Fibroblast of villous mesenchyme (primary cell): ENCODE measurements at regions not wholly inside any gene's neighbourhood (a gene's known extent, or its start where the extent isn't known, plus 50 kb on each side); places are given as distances from the start of the nearest gene placed in this dataset.
"Not testable (repeated sequence)": the region's sequence is repeated elsewhere in the genome, so short reads cannot be mapped to it uniquely, and the experiment has no call there.

ENCODE experiments used
- DNase-seq: peaks from one replicate; pipeline ENCODE4 v3.0.0-alpha.2; 2010; ENCODE audit warnings: low read depth
- H3K4me3 ChIP-seq: 2 replicates; pipeline ENCODE4 v1.5.1; 2011; ENCODE audit warnings: low read depth, mild to moderate bottlenecking, low read length
- TF ChIP-seq, protein P1 (sequence below): IDR thresholded peaks from 2 replicates; pipeline ENCODE4 v1.5.1; 2012; ENCODE audit warnings: low read depth, mild to moderate bottlenecking, low read length; ENCODE audit not compliant: insufficient read depth

DNA sequence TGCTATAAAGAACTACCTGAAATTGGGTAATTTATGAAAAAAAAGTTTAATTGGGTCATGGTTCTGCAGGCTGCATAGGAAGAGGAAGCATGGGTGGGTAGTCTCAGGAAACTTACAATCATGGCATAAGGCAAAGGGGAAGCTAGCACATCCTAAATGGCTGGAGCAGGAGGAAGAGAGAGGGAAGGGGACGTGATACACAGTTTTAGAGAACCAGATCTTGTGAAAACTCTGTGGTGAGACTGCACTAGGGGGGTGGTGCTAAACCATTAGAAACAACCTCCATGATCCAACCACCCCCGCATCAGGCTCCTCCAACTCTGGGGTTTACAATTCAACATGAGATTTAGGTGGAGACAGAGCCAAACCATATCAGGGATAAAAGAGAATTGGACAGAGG, 624.2 kb downstream of the PRR16 start:
- no peak for DNase-seq
- no peak overlapping the region for H3K4me3 ChIP-seq
- TF ChIP-seq, protein P1, sequence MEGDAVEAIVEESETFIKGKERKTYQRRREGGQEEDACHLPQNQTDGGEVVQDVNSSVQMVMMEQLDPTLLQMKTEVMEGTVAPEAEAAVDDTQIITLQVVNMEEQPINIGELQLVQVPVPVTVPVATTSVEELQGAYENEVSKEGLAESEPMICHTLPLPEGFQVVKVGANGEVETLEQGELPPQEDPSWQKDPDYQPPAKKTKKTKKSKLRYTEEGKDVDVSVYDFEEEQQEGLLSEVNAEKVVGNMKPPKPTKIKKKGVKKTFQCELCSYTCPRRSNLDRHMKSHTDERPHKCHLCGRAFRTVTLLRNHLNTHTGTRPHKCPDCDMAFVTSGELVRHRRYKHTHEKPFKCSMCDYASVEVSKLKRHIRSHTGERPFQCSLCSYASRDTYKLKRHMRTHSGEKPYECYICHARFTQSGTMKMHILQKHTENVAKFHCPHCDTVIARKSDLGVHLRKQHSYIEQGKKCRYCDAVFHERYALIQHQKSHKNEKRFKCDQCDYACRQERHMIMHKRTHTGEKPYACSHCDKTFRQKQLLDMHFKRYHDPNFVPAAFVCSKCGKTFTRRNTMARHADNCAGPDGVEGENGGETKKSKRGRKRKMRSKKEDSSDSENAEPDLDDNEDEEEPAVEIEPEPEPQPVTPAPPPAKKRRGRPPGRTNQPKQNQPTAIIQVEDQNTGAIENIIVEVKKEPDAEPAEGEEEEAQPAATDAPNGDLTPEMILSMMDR, result no peak

DNA sequence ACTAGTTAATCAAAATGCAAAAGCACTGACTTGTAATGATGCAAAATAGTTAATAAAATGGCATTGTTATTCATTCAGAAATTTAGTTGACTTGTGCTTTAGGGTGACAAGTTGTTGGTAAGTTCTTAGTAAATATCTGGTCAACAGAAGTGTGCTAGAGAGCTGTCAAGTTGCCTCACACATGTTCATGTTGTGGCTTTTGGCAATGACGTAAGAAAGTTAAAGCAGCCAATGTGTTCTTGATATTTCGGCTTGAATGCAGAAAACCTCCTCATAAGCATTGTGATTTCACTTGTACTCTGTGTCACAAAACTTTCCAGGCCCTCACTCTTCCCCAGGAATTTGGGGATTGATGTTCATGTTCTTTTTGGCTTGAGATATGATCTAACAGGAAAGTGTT, 626.7 kb downstream of the PRR16 start:
- DNase-seq, result no peak
- no peak overlapping the region for H3K4me3 ChIP-seq
- TF ChIP-seq, protein P1, result no peak

DNA sequence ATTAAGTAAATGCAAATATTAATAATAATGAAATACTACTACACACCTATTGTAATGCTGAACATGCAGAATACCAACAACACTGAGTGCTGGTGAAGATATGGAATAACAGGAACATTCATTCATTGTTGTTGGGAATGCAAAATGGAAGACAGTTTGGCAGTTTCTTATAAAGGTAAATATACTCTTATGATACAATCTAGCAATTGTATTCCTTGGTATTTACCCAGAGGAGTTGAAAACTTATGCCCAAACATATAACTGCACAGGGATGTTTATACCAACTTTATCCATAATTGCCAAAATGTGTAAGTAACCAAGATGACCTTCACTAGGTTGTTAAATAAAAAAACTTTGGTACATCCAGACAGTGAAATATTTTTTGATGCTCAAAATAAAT, 636.8 kb downstream of the PRR16 start:
- no peak overlapping the region for H3K4me3 ChIP-seq
- TF ChIP-seq, protein P1, result no peak
- no peak for DNase-seq

DNA sequence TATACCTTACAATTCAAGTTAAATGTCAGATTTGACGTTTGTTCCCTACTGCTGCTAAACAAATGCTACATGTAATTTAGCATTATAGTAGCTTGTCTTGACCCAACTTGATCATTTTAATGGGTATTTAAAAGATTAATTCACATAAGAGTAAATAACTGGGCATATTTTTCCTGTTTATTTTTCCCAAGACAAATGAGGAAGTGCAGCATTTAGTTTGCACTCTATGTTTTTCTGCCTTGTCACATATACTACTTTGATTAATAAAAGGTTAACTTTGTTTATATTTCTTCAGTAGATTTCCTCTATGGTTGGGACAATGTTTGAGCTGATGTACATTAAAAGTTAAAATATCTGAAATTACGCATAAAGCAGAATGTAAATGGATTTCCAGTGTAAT, 641.8 kb downstream of the PRR16 start:
- H3K4me3 ChIP-seq, result no peak overlapping the region
- DNase-seq, result no peak
- TF ChIP-seq, protein P1, result no peak

DNA sequence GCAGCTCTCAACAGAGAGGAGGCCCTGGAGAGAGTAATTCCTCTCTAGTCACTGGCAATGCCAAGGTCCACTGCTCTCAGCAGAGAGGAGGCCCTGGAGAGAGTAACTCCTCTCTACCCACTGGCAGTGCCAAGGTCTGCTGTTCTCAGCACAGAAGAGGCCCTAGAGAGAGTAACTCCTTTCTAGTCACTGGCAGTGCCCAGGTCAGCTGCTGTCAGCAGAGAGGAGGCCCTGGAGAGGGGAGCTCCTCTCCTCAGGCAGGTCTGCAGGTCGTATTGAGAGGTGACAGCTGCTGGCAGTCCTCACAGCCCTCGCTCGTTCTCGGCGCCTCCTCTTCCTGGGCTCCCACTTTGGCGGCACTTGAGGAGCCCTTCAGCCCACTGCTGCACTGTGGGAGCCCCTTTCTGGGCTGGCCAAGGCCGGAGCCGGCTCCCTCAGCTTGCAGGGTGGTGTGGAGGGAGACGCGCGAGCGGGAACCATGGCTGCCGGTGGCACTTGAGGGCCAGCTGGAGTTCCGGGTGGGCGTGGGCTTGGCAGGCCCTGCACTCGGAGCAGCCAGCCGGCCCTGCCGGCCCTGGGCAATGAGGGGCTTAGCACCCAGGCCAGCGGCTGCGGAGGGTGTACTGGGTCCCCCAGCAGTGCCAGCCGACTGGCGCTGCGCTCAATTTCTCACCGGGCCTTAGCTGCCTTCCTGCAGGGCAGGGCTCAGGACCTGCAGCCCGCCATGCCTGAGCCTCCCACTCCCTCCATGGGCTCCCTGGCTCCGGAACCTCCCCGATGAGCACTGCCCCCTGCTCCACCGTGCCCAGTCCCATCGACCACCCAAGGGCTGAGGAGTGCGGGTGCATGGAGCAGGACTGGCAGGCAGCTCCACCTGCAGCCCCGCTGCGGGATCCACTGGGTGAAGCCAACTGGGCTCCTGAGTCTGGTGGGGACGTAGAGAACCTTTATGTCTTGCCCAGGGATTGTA, 642.9 kb downstream of the PRR16 start:
- H3K4me3 ChIP-seq, DNase-seq: not testable (repeated sequence)

DNA sequence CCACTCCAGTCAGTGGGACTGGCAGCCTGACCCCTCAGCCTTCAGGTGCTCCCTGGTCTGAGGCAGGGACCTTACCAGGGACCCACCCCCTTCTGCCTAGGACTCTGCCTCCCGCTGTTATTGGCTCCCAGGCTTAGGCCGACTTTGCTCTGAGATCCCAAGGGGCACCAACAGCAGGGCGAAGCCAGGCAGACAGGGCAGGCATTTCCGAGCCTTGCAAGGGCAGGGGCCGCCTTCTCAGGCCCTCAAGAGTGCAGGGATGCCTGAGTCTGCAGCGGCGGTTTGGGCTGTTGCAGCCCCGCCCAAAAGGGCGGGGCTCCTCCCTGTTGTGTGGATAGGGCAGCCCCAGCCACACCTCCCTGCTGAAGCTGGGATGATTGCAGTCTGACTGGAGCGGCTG, 644.6 kb downstream of the PRR16 start:
- TF ChIP-seq, protein P1, result no peak
- no peak overlapping the region for H3K4me3 ChIP-seq
- no peak for DNase-seq

DNA sequence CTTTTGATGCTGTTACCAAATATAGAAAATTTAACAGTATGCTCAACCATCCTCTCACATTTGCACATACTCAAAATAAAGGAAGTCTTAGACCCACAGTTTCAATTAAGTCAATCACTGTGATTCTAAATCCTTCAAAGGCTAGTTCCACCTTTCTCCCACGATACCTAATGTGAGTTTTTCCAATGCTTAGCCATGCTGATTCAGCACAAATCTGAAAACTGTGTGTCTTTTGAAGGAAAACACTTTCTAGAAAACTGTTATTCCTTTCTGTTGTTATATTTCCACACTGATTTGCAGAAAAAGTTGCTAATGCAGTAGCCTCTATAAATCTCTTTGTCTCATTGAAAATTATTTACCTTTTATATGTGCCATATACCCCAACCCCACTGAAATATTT, 645.7 kb downstream of the PRR16 start:
- H3K4me3 ChIP-seq, result no peak overlapping the region
- no peak for DNase-seq
- TF ChIP-seq, protein P1, result no peak
